ENCODE measurements at regions not wholly inside any gene's neighbourhood (a gene's known extent, or its start where the extent isn't known, plus 50 kb on each side); places are given as distances from the start of the nearest gene placed in this dataset.

- DNase-seq: no peak
These were observed 495.3 kb upstream of the CDH6 start for GRCh38 chr5:30698217-30698616.

GRCh38 chr5:30693326-30693725 lies 500.2 kb upstream of the CDH6 start:
- no peak for DNase-seq

- DNase-seq: peak; percentile 4
These were observed 502.6 kb upstream of the CDH6 start for GRCh38 chr5:30690931-30691330.

GRCh38 chr5:30687461-30687860 lies 506.0 kb upstream of the CDH6 start:
- no peak for DNase-seq

GRCh38 chr5:30686530-30686929 lies 507.0 kb upstream of the CDH6 start:
- no peak for DNase-seq

- DNase-seq: no peak
These were observed 517.2 kb upstream of the CDH6 start for GRCh38 chr5:30676223-30676840.

GRCh38 chr5:30667293-30667692 lies 526.2 kb upstream of the CDH6 start:
- DNase-seq: no peak

GRCh38 chr5:30663536-30663935 lies 530.0 kb upstream of the CDH6 start:
- no peak for DNase-seq

- no peak for DNase-seq
These were observed 531.1 kb upstream of the CDH6 start for GRCh38 chr5:30662373-30662772.

GRCh38 chr5:30661730-30662129 lies 531.8 kb upstream of the CDH6 start:
- DNase-seq: no peak

GRCh38 chr5:30659417-30659816 lies 534.1 kb upstream of the CDH6 start:
- DNase-seq: no peak

- DNase-seq: no peak
These were observed 543.2 kb upstream of the CDH6 start for GRCh38 chr5:30650311-30650710.

GRCh38 chr5:30638899-30639298 lies 554.6 kb upstream of the CDH6 start:
- no peak for DNase-seq

GRCh38 chr5:30627945-30628344 lies 565.5 kb upstream of the CDH6 start:
- no peak for DNase-seq

GRCh38 chr5:30626557-30626956 lies 566.9 kb upstream of the CDH6 start:
- no peak for DNase-seq

- no peak for DNase-seq
These were observed 572.9 kb upstream of the CDH6 start for GRCh38 chr5:30620481-30621085.

GRCh38 chr5:30608501-30608900 lies 585.0 kb upstream of the CDH6 start:
- no peak for DNase-seq

- no peak for DNase-seq
These were observed 586.1 kb upstream of the CDH6 start for GRCh38 chr5:30607301-30607894.

GRCh38 chr5:30605693-30606268 lies 587.7 kb upstream of the CDH6 start:
- no peak for DNase-seq

- no peak for DNase-seq
These were observed 588.7 kb upstream of the CDH6 start for GRCh38 chr5:30604648-30605262.

GRCh38 chr5:30600892-30601291 lies 592.6 kb upstream of the CDH6 start:
- DNase-seq: no peak

- no peak for DNase-seq
These were observed 596.9 kb upstream of the CDH6 start for GRCh38 chr5:30596495-30597064.

- no peak for DNase-seq
These were observed 599.2 kb upstream of the CDH6 start for GRCh38 chr5:30594331-30594730.

- DNase-seq: no peak
These were observed 600.7 kb upstream of the CDH6 start for GRCh38 chr5:30592833-30593232.

Data from NCI-H2171 treated with DMSO at 0.1 percent for 48 hours (cell line).